Stimulated activated naive CD8-positive, alpha-beta T cell treated with anti-CD3 and anti-CD28 coated beads, Interleukin-15, amount 100 ng/mL, for 72 hours (primary cell): ENCODE measurements at regions not wholly inside any gene's neighbourhood (a gene's known extent, or its start where the extent isn't known, plus 50 kb on each side); places are given as distances from the start of the nearest gene placed in this dataset.
"Not testable (repeated sequence)": the region's sequence is repeated elsewhere in the genome, so short reads cannot be mapped to it uniquely, and the experiment has no call there.

Source experiments
- ATAC-seq: fragments of 150-1000 bp; cut with Tn5 transposase; 2 replicates; pipeline ENCODE4 v1.10.0; 2021; ENCODE audit warnings: mild to moderate bottlenecking, moderate library complexity
- DNase-seq, 2 donors: peaks; one replicate each; pipeline ENCODE4 v3.0.0; 2021 to 2022
- H3K27ac Mint-ChIP-seq, 2 donors: one replicate each; pipeline ENCODE4 v1.8.0; 2022; ENCODE audit warnings: mild to moderate bottlenecking in 2 of 2, mixed read lengths in 2 of 2, moderate library complexity in 2 of 2
- H3K27me3 Mint-ChIP-seq: one replicate; pipeline ENCODE4 v1.8.0; 2022; ENCODE audit warnings: mixed read lengths
- H3K4me1 Mint-ChIP-seq: one replicate; pipeline ENCODE4 v1.8.0; 2022; ENCODE audit warnings: mild to moderate bottlenecking, mixed read lengths
- H3K4me3 Mint-ChIP-seq, 2 donors: one replicate each; pipeline ENCODE4 v1.8.0; 2022; ENCODE audit warnings: mild to moderate bottlenecking in 2 of 2, mixed read lengths in 2 of 2, moderate library complexity in 1 of 2
- H3K9me3 Mint-ChIP-seq, 2 donors: one replicate each; pipeline ENCODE4 v1.8.0; 2022; ENCODE audit warnings: mixed read lengths in 2 of 2

- no peaks in the 10 kb centered on the region for H3K27me3 Mint-ChIP-seq
- no peak for ATAC-seq
- H3K27ac Mint-ChIP-seq = no peak overlapping the region
Observed at GRCh38 chr20:12723811-12724210, 285.0 kb upstream of the SPTLC3 start.

GRCh38 chr20:12728782-12729181, 280.0 kb upstream of the SPTLC3 start:
- H3K27me3 Mint-ChIP-seq = no peaks in the 10 kb centered on the region
- H3K4me1 Mint-ChIP-seq = no peaks in the 10 kb centered on the region
- no peak overlapping the region for H3K4me3 Mint-ChIP-seq
- ATAC-seq (no peak), DNase-seq (no peak)
- peak overlapping the region in 1 of 2 donors; percentile 42 for H3K27ac Mint-ChIP-seq
- H3K9me3 Mint-ChIP-seq = peaks cover 0 to 5% of the 10 kb centered on the region in 2 donors

More at GRCh38 chr20:12723811-12724210, 285.0 kb upstream of the SPTLC3 start:
- no peak overlapping the region for H3K4me3 Mint-ChIP-seq
- H3K9me3 Mint-ChIP-seq = peaks cover 9% of the 10 kb centered on the region in 2 donors
- DNase-seq = no peak
- H3K4me1 Mint-ChIP-seq = no peaks in the 10 kb centered on the region

- DNase-seq (no peak), ATAC-seq (no peak)
- Mint-ChIP-seq H3K27ac (no peak overlapping the region), H3K4me3 (no peak overlapping the region), H3K9me3 (peaks cover 0 to 5% of the 10 kb centered on the region in 2 donors), H3K4me1 (no peaks in the 10 kb centered on the region), H3K27me3 (no peaks in the 10 kb centered on the region)
Observed at GRCh38 chr20:12729326-12729725, 279.4 kb upstream of the SPTLC3 start.

- H3K4me1 Mint-ChIP-seq = no peaks in the 10 kb centered on the region
- no peak overlapping the region for H3K4me3 Mint-ChIP-seq
- no peaks in the 10 kb centered on the region for H3K27me3 Mint-ChIP-seq
- DNase-seq (no peak), ATAC-seq (no peak)
- peaks cover 5 to 8% of the 10 kb centered on the region in 2 donors for H3K9me3 Mint-ChIP-seq
- no peak overlapping the region for H3K27ac Mint-ChIP-seq
Observed at GRCh38 chr20:12733811-12734210, 275.0 kb upstream of the SPTLC3 start.

GRCh38 chr20:12737497-12737896, 271.3 kb upstream of the SPTLC3 start:
- Mint-ChIP-seq H3K27ac (no peak overlapping the region), H3K4me3 (no peak overlapping the region), H3K4me1 (no peaks in the 10 kb centered on the region), H3K9me3 (peaks cover 5 to 8% of the 10 kb centered on the region in 2 donors), H3K27me3 (no peaks in the 10 kb centered on the region)
- DNase-seq (no peak), ATAC-seq (no peak)

GRCh38 chr20:12737900-12738299, 270.9 kb upstream of the SPTLC3 start:
- H3K4me1 Mint-ChIP-seq = no peaks in the 10 kb centered on the region
- peaks cover 5 to 8% of the 10 kb centered on the region in 2 donors for H3K9me3 Mint-ChIP-seq
- no peaks in the 10 kb centered on the region for H3K27me3 Mint-ChIP-seq
- DNase-seq (no peak), ATAC-seq (no peak)
- no peak overlapping the region for H3K4me3 Mint-ChIP-seq
- H3K27ac Mint-ChIP-seq = no peak overlapping the region

- no peaks in the 10 kb centered on the region for H3K4me1 Mint-ChIP-seq
- ATAC-seq (no peak), DNase-seq (no peak)
- H3K4me3 Mint-ChIP-seq = no peak overlapping the region
- peaks cover 5 to 8% of the 10 kb centered on the region in 2 donors for H3K9me3 Mint-ChIP-seq
- no peak overlapping the region for H3K27ac Mint-ChIP-seq
- no peaks in the 10 kb centered on the region for H3K27me3 Mint-ChIP-seq
Observed at GRCh38 chr20:12740647-12741046, 268.1 kb upstream of the SPTLC3 start.

- no peak overlapping the region for H3K4me3 Mint-ChIP-seq
- ATAC-seq = no peak
- H3K4me1 Mint-ChIP-seq = no peaks in the 10 kb centered on the region
- peaks cover 5 to 9% of the 10 kb centered on the region in 2 donors for H3K9me3 Mint-ChIP-seq
- DNase-seq = no peak
- no peak overlapping the region for H3K27ac Mint-ChIP-seq
- H3K27me3 Mint-ChIP-seq = no peaks in the 10 kb centered on the region
Observed at GRCh38 chr20:12744037-12744436, 264.7 kb upstream of the SPTLC3 start.

- H3K27ac Mint-ChIP-seq = no peak overlapping the region
- no peak overlapping the region for H3K4me3 Mint-ChIP-seq
- H3K4me1 Mint-ChIP-seq = no peaks in the 10 kb centered on the region
- H3K27me3 Mint-ChIP-seq = no peaks in the 10 kb centered on the region
- H3K9me3 Mint-ChIP-seq = peaks cover 10 to 18% of the 10 kb centered on the region in 2 donors
- DNase-seq = no peak
- ATAC-seq = no peak
Observed at GRCh38 chr20:12748359-12748994, 260.3 kb upstream of the SPTLC3 start.

- no peaks in the 10 kb centered on the region for H3K4me1 Mint-ChIP-seq
- peak overlapping the region in 1 of 2 donors; percentile 65 for H3K27ac Mint-ChIP-seq
- no peaks in the 10 kb centered on the region for H3K27me3 Mint-ChIP-seq
- H3K9me3 Mint-ChIP-seq = peaks cover 22 to 23% of the 10 kb centered on the region in 2 donors
- no peak overlapping the region for H3K4me3 Mint-ChIP-seq
- no peak for ATAC-seq
- no peak for DNase-seq
Observed at GRCh38 chr20:12750221-12750620, 258.6 kb upstream of the SPTLC3 start.

- H3K4me3 Mint-ChIP-seq, H3K27me3 Mint-ChIP-seq, ATAC-seq, DNase-seq, H3K4me1 Mint-ChIP-seq: not testable (repeated sequence)
- Mint-ChIP-seq H3K9me3 (peaks cover 25 to 36% of the 10 kb centered on the region in 2 donors), H3K27ac (peak overlapping the region in 1 of 2 donors; percentile 3)
Observed at GRCh38 chr20:12752900-12753693, 255.7 kb upstream of the SPTLC3 start.

- DNase-seq, ATAC-seq, H3K4me1 Mint-ChIP-seq, H3K4me3 Mint-ChIP-seq, H3K27ac Mint-ChIP-seq, H3K27me3 Mint-ChIP-seq: not testable (repeated sequence)
- peaks cover 24 to 33% of the 10 kb centered on the region in 2 donors for H3K9me3 Mint-ChIP-seq
Observed at GRCh38 chr20:12753742-12754141, 255.0 kb upstream of the SPTLC3 start.

GRCh38 chr20:12759493-12759892, 249.3 kb upstream of the SPTLC3 start:
- not testable (repeated sequence) for ATAC-seq, H3K4me1 Mint-ChIP-seq

GRCh38 chr20:12762725-12763124, 246.0 kb upstream of the SPTLC3 start:
- no peak for ATAC-seq
- Mint-ChIP-seq H3K4me1 (no peaks in the 10 kb centered on the region), H3K27me3 (no peaks in the 10 kb centered on the region), H3K27ac (no peak overlapping the region), H3K9me3 (peaks cover 1 to 11% of the 10 kb centered on the region in 2 donors), H3K4me3 (no peak overlapping the region)
- DNase-seq = no peak

More at GRCh38 chr20:12759493-12759892, 249.3 kb upstream of the SPTLC3 start:
- H3K9me3 Mint-ChIP-seq = peaks cover 15 to 19% of the 10 kb centered on the region in 2 donors
- not testable (repeated sequence) for H3K4me3 Mint-ChIP-seq, H3K27me3 Mint-ChIP-seq, DNase-seq, H3K27ac Mint-ChIP-seq

- no peak for ATAC-seq
- H3K9me3 Mint-ChIP-seq = peaks cover 0 to 9% of the 10 kb centered on the region in 2 donors
- no peak for DNase-seq
- H3K4me3 Mint-ChIP-seq = no peak overlapping the region
- H3K27me3 Mint-ChIP-seq = no peaks in the 10 kb centered on the region
- H3K4me1 Mint-ChIP-seq = no peaks in the 10 kb centered on the region
- no peak overlapping the region for H3K27ac Mint-ChIP-seq
Observed at GRCh38 chr20:12763406-12763805, 245.4 kb upstream of the SPTLC3 start.

- no peak for DNase-seq
- Mint-ChIP-seq H3K27ac (no peak overlapping the region), H3K27me3 (no peaks in the 10 kb centered on the region), H3K9me3 (peaks cover 0 to 4% of the 10 kb centered on the region in 2 donors), H3K4me1 (no peaks in the 10 kb centered on the region), H3K4me3 (no peak overlapping the region)
- no peak for ATAC-seq
Observed at GRCh38 chr20:12764053-12764452, 244.7 kb upstream of the SPTLC3 start.
